BE2C (cell line): ENCODE measurements at regions not wholly inside any gene's neighbourhood (a gene's known extent, or its start where the extent isn't known, plus 50 kb on each side); places are given as distances from the start of the nearest gene placed in this dataset.

ENCODE experiments used
- DNase-seq: peaks from one replicate; pipeline ENCODE4 v3.0.0-alpha.2; 2020
- H3K27me3 ChIP-seq: fragments of 250-450 bp; sonication (Bioruptor Pico); 2 replicates; pipeline ENCODE4 v1.5.1; 2020; ENCODE audit warnings: mild to moderate bottlenecking
- H3K36me3 ChIP-seq: fragments of 250-450 bp; sonication (Bioruptor Pico); 2 replicates; pipeline ENCODE4 v1.5.1; 2020; ENCODE audit warnings: mild to moderate bottlenecking
- H3K4me1 ChIP-seq: fragments of 250-450 bp; sonication (Bioruptor Pico); 2 replicates; pipeline ENCODE4 v1.5.1; 2020
- H3K4me3 ChIP-seq: 2 replicates; pipeline ENCODE4 v1.5.1; 2011; ENCODE audit warnings: low read depth, low read length
- H3K9me3 ChIP-seq: fragments of 250-450 bp; sonication (Bioruptor Pico); 2 replicates; pipeline ENCODE4 v1.5.1; 2020
- CTCF ChIP-seq: IDR thresholded peaks from 2 replicates; pipeline ENCODE4 v1.5.1; 2012; ENCODE audit warnings: mild to moderate bottlenecking, low read depth, low read length

- no peaks in the 10 kb centered on the region; the same call in 1 of the 2 replicates for H3K4me1 ChIP-seq
- TF ChIP-seq CTCF, result no peak
- no peak overlapping the region for H3K4me3 ChIP-seq
- H3K36me3 ChIP-seq, result no peaks in the 10 kb centered on the region
- no peaks in the 10 kb centered on the region for H3K27me3 ChIP-seq
- no peak for DNase-seq
- no peaks in the 10 kb centered on the region for H3K9me3 ChIP-seq
Measured at GRCh38 chr2:15830937-15831549, 109.3 kb upstream of the MYCN start.

- no peaks in the 10 kb centered on the region for H3K36me3 ChIP-seq
- no peak for TF ChIP-seq CTCF
- no peaks in the 10 kb centered on the region for H3K4me1 ChIP-seq
- no peak overlapping the region for H3K4me3 ChIP-seq
- H3K9me3 ChIP-seq, result no peaks in the 10 kb centered on the region
- DNase-seq, result no peak
- H3K27me3 ChIP-seq, result no peaks in the 10 kb centered on the region
Measured at GRCh38 chr2:15832030-15832709, 108.2 kb upstream of the MYCN start.

- TF ChIP-seq CTCF, result no peak
- no peak for DNase-seq
- Histone ChIP-seq H3K4me1 (no peaks in the 10 kb centered on the region), H3K4me3 (no peak overlapping the region), H3K27me3 (no peaks in the 10 kb centered on the region), H3K9me3 (no peaks in the 10 kb centered on the region), H3K36me3 (no peaks in the 10 kb centered on the region)
Measured at GRCh38 chr2:15832849-15833680, 107.3 kb upstream of the MYCN start.

- no peaks in the 10 kb centered on the region for H3K36me3 ChIP-seq
- no peak for DNase-seq
- H3K9me3 ChIP-seq, result no peaks in the 10 kb centered on the region
- H3K4me3 ChIP-seq, result no peak overlapping the region
- no peaks in the 10 kb centered on the region for H3K4me1 ChIP-seq
- TF ChIP-seq CTCF, result no peak
- no peaks in the 10 kb centered on the region for H3K27me3 ChIP-seq
Measured at GRCh38 chr2:15833731-15834130, 106.6 kb upstream of the MYCN start.

GRCh38 chr2:15834381-15835031 is 105.8 kb upstream of the MYCN start:
- Histone ChIP-seq H3K9me3 (no peaks in the 10 kb centered on the region), H3K27me3 (no peaks in the 10 kb centered on the region), H3K4me1 (no peaks in the 10 kb centered on the region), H3K36me3 (no peaks in the 10 kb centered on the region), H3K4me3 (no peak overlapping the region)
- DNase-seq, result no peak
- TF ChIP-seq CTCF, result no peak
